Thymus (tissue), 11 donors: ENCODE measurements at regions not wholly inside any gene's neighbourhood (a gene's known extent, or its start where the extent isn't known, plus 50 kb on each side); places are given as distances from the start of the nearest gene placed in this dataset.
A peak's percentile ranks its signal among the peaks of the same experiment; 100 is the strongest.

Experiments
- DNase-seq, 9 donors: peaks; one replicate each; pipeline ENCODE4 v3.0.0-alpha.2; 2013; ENCODE audit warnings: low spot score in 9 of 9, low read depth in 6 of 9, missing footprints in 1 of 9
- H3K27ac ChIP-seq, 2 donors: one replicate each; pipeline ENCODE4 v1.5.1; 2013; ENCODE audit warnings: control low read depth in 1 of 2, low read depth in 1 of 2, low read length in 1 of 2, mild to moderate bottlenecking in 1 of 2, moderate library complexity in 1 of 2
- H3K27me3 ChIP-seq, 2 donors: one replicate each; pipeline ENCODE4 v1.5.1; 2013; ENCODE audit warnings: low read length in 1 of 2; ENCODE audit not compliant: control insufficient read depth in 2 of 2, insufficient read depth in 1 of 2
- H3K36me3 ChIP-seq, 2 donors: one replicate each; pipeline ENCODE4 v1.5.1; 2013; ENCODE audit warnings: low read length in 1 of 2, mild to moderate bottlenecking in 1 of 2, moderate library complexity in 1 of 2; ENCODE audit not compliant: control insufficient read depth in 2 of 2, insufficient read depth in 2 of 2
- H3K4me1 ChIP-seq, 2 donors: one replicate each; pipeline ENCODE4 v1.5.1; 2013; ENCODE audit warnings: low read length in 2 of 2; ENCODE audit not compliant: control insufficient read depth in 2 of 2, insufficient read depth in 2 of 2
- H3K4me3 ChIP-seq, 2 donors: one replicate each; pipeline ENCODE4 v1.5.1; 2013; ENCODE audit warnings: low read length in 2 of 2, control low read depth in 1 of 2, mild to moderate bottlenecking in 1 of 2
- H3K9me3 ChIP-seq, 2 donors: one replicate each; pipeline ENCODE4 v1.5.1; 2013; ENCODE audit warnings: low read length in 1 of 2, mild to moderate bottlenecking in 1 of 2; ENCODE audit not compliant: control insufficient read depth in 2 of 2, insufficient read depth in 1 of 2
- WGBS: extraction: QIAGEN DNeasy Blood & Tissue Kit; methylation state at CpG from one replicate; pipeline ENCODE4 v1.1.7; 2013; 5-methylcytosine and 5-hydroxymethylcytosine counted together
- donor health status: healthy.

DNA sequence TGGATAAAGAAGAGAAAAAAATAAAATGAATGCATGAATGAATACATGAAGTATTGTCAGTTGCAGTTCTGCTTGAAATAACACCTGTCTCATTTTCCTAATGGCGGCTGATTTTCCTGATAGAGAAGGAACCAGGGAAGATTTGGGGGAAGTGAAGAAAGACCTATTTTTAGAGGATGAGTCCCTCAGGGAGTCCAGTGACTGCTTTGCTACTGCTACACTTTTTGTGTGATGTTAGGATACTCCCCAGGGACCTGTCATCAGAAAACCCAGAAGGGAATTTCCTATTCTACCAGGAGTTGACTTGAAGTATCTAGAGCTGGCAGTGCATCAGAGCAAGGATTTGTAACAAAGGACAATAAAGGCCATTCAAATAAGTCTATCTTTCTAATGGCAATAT, 114.8 kb downstream of the MAB21L3 start:
- Histone ChIP-seq H3K36me3 (no peaks in the 10 kb centered on the region), H3K27ac (no peak overlapping the region), H3K4me3 (no peak overlapping the region), H3K4me1 (no peaks in the 10 kb centered on the region), H3K9me3 (no peaks in the 10 kb centered on the region), H3K27me3 (no peaks in the 10 kb centered on the region)
- no peak for DNase-seq
- 94% methylated on average over 1 of the region's 1 CpG for WGBS

DNA sequence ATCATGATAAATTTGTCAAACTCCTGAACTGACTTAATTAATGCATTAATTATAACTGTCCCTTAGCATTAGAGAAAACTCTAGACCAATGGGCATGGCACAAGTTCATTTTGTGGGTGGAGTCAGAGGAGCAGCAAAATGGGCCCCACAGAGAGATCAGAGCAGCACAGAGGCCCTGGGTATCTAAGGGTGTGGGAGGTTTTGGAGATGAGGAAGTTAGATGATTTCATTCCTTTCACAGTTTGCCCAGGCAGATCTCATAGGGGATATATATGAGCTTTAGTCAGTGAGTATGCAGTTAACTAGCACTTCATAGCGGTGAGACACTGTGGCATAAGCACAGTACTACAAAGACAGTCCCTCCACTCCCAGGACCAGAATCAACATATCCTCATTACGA, 117.3 kb downstream of the MAB21L3 start:
- DNase-seq: no peak
- no peaks in the 10 kb centered on the region for H3K36me3 ChIP-seq
- no peaks in the 10 kb centered on the region for H3K27me3 ChIP-seq
- H3K27ac ChIP-seq: no peak overlapping the region
- 96% methylated on average over 2 of the region's 2 CpGs for WGBS
- no peak overlapping the region for H3K4me3 ChIP-seq
- no peaks in the 10 kb centered on the region for H3K4me1 ChIP-seq
- H3K9me3 ChIP-seq: no peaks in the 10 kb centered on the region

DNA sequence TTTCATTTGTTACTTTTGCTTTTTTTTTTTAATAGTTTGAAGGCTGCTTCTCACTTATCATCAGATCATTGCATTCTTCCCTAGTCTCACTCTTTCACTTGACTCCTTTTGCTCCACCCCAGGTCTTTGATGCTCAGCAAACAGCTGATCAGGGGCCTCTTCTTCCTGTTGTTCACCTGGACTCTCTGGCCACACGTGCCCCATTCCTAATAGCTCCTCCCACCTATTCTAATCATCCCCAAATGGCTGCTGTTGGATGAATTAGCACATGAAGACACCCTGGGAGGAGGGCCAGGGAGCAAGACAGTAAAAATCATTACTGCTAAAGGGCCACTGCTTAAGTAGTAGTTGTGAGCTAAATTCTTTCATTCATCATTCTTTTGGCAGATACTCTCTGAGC, 119.5 kb downstream of the MAB21L3 start:
- Histone ChIP-seq H3K9me3 (no peaks in the 10 kb centered on the region), H3K27ac (no peak overlapping the region), H3K4me1 (no peaks in the 10 kb centered on the region), H3K27me3 (no peaks in the 10 kb centered on the region), H3K4me3 (no peak overlapping the region), H3K36me3 (no peaks in the 10 kb centered on the region)
- WGBS: 42% methylated on average over 1 of the region's 1 CpG
- DNase-seq: no peak

DNA sequence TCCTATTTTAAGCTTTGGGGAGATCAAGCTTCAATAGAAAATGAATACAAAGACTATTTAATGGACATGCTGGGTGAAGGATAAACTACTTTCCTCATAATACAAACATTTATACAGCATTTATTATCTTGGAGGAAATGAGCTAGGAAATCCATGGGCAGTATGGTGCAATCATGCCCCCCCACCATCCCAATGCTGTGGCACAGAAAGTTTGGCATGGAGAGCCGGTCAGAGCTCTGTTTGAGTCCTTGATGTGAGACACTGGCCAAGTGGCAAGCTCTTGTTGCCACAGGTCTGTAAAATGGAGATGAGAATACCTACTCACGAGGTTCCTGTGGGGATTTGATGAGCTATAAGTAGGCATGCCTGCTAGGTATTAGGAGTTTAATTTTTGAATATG, 120.6 kb downstream of the MAB21L3 start:
- Histone ChIP-seq H3K4me3 (no peak overlapping the region), H3K27me3 (no peaks in the 10 kb centered on the region), H3K36me3 (no peaks in the 10 kb centered on the region), H3K9me3 (no peaks in the 10 kb centered on the region), H3K4me1 (no peaks in the 10 kb centered on the region), H3K27ac (no peak overlapping the region)
- WGBS: 96% methylated on average over 2 of the region's 2 CpGs
- no peak for DNase-seq

DNA sequence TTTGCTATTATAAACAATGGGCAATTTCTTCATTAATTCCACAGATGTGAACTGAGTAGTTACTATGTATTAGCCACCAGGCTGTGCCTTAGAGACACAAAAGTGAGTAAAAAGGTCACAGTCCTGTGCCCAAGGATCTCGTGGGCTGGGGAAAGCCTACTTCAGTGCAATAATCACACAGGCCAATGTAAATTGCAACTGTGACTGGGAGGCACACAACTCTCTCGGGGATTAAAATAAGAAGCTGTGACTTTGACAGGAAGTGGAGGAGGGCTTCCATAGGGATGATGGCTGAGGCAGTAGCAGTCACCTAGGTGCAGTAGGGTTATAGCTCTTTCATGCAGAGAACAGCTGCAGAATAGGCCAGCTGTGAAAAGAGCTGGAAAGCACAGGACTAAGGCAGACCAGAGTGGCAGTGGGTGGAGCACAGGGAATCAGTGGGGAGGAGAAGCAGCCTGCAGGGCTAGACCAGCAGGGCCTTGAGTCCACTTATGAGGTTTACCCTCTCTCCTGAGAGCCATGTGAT, 121.9 kb downstream of the MAB21L3 start:
- H3K4me3 ChIP-seq: no peak overlapping the region
- H3K36me3 ChIP-seq: no peaks in the 10 kb centered on the region
- no peaks in the 10 kb centered on the region for H3K9me3 ChIP-seq
- no peak overlapping the region for H3K27ac ChIP-seq
- no peaks in the 10 kb centered on the region for H3K27me3 ChIP-seq
- H3K4me1 ChIP-seq: no peaks in the 10 kb centered on the region
- peak in 1 of 9 donors; percentile 37 for DNase-seq
- WGBS: 60% methylated on average over 2 of the region's 2 CpGs

DNA sequence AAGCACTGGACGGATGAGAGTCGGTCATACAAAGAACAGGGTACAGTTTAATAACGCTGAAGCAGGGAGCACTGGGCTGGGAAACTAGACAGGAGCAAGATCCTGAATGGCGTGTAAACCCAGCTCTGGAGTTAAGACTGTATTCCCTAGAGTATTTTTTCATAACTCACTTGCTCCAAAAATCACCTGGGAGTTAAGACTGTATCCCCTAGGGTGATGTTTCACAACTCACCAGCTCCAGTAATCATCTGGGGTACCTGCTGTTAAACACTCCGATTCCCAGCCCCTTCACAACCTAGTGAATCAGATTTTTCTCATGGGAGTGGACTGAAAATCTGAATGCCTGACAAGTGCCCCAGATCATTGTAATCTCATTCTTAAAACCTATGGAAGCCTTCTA, 123.2 kb downstream of the MAB21L3 start:
- Histone ChIP-seq H3K4me3 (no peak overlapping the region), H3K27me3 (no peaks in the 10 kb centered on the region), H3K27ac (no peak overlapping the region), H3K9me3 (no peaks in the 10 kb centered on the region), H3K4me1 (no peaks in the 10 kb centered on the region), H3K36me3 (no peaks in the 10 kb centered on the region)
- DNase-seq: no peak
- WGBS: 97% methylated on average over 5 of the region's 5 CpGs

DNA sequence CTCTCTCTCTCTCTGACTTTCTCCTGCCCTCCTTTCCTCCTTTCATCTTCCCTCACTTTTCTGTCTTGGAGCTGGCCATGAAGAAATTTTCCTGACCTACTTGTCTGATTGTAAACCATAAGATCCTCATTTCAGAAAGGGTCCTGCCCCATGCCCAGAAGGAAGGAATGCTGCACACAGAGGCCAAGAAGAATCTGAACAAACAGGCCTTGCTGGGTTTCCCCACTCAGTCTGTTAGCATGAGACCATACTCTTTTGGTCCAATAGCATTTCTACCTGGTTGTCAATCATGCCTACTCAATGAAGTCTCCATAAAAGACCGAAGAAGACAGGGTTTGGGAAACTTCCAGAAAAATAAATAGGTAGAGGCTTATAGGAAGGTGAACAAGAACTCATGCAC, 128.7 kb downstream of the MAB21L3 start:
- DNase-seq: no peak
- Histone ChIP-seq H3K27ac (no peak overlapping the region), H3K36me3 (no peaks in the 10 kb centered on the region), H3K4me3 (no peak overlapping the region), H3K27me3 (no peaks in the 10 kb centered on the region), H3K9me3 (no peaks in the 10 kb centered on the region), H3K4me1 (peaks cover 2 to 10% of the 10 kb centered on the region in 2 donors)
- 95% methylated on average over 1 of the region's 1 CpG for WGBS

DNA sequence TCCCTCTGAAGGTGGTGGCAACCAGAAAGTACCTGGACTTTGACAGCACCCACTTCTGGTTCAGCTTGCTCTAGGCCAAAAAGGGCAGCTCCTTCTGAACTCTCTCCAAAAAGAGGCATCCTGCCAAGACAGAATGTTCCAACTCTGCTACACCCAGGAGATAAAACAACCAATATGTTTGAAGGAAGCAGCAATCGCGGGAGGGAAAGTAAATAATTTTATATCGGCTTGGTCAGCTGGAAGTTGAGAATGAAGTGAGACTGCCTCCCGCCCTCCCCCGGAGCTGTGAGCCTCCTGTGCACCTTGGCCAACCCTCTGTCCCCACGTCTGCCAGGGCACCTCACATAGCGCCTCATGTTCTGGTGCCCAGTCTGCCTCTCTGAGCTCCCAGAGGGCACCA, 130.3 kb upstream of the ATP1A1 start:
- Histone ChIP-seq H3K36me3 (no peaks in the 10 kb centered on the region), H3K9me3 (no peaks in the 10 kb centered on the region), H3K4me1 (peaks cover 2 to 10% of the 10 kb centered on the region in 2 donors), H3K27ac (no peak overlapping the region), H3K4me3 (no peak overlapping the region), H3K27me3 (no peaks in the 10 kb centered on the region)
- 95% methylated on average over 7 of the region's 7 CpGs for WGBS
- DNase-seq: no peak

DNA sequence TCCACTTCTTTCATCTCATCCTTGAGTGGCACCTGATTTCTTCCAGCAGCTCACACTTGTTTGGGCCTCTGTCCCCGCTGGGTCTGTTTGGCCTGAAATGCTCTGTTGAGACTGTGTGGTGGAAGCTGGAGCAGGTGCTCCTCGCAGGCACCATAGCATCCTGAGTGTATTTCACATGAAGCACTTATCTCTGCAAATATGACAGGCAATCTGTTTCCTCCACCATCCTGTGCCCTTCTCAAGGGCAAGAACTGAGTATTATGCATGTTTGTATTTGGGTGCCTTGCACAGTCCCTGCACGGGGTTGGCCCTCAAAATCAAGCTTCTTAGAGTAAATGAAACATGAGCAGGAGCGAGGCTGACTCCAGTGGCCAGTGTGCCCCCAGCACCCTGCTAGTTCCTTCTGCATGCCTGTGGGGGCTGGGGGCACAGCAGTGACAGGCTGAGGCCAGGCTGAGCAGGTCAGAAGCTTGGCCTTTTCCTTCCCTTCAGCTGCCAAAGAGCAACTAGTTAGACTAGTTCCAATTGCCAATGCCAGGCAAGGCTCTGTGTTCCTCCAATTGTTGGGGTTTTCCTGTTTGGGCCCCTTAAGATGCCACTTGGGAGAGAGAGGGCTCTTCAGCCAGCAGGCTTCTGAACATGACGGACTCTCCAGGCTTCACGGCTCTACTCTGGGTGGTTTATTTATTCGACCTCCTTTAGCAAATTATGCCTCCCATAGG, 129.6 kb upstream of the ATP1A1 start:
- H3K4me3 ChIP-seq: no peak overlapping the region
- H3K9me3 ChIP-seq: no peaks in the 10 kb centered on the region
- peaks cover 2 to 10% of the 10 kb centered on the region in 2 donors for H3K4me1 ChIP-seq
- no peaks in the 10 kb centered on the region for H3K36me3 ChIP-seq
- no peak overlapping the region for H3K27ac ChIP-seq
- DNase-seq: no peak
- no peaks in the 10 kb centered on the region for H3K27me3 ChIP-seq
- 58% methylated on average over 7 of the region's 7 CpGs for WGBS
